ENCODE measurements at regions not wholly inside any gene's neighbourhood (a gene's known extent, or its start where the extent isn't known, plus 50 kb on each side); places are given as distances from the start of the nearest gene placed in this dataset.

GRCh38 chr15:87394676-87395075 is 861.9 kb downstream of the NTRK3 start:
- TF ChIP-seq GATA2 (IDR thresholded peaks at IDR 0.05; ENCODE audit: low read depth, low read length) = no peak
- no peak for TF ChIP-seq GATA3 (IDR thresholded peaks at IDR 0.05; ENCODE audit: low read depth, low read length)

Data from SH-SY5Y (cell line).